Esophagus squamous epithelium (tissue), 5 donors: ENCODE measurements at regions not wholly inside any gene's neighbourhood (a gene's known extent, or its start where the extent isn't known, plus 50 kb on each side); places are given as distances from the start of the nearest gene placed in this dataset.

Experiments used
- DNase-seq: peaks from one replicate; lab custom pipeline; 2025; lab: John Stamatoyannopoulos, UW
- H3K27ac ChIP-seq, 4 donors: fragments of 200-600 bp; sonication (generic); one replicate each; pipeline ENCODE4 v1.5.1; 2016 to 2019; ENCODE audit warnings: mild to moderate bottlenecking in 1 of 4
- H3K27me3 ChIP-seq, 4 donors: fragments of 200-600 bp; sonication (generic); 1 replicate in 3 of 4; 2 replicates in 1 of 4; pipeline versions ENCODE4 v1.5.1 to v1.6.0; 2017 to 2021; ENCODE audit warnings: antibody characterized with exemption in 1 of 4
- H3K36me3 ChIP-seq, 3 donors: fragments of 200-600 bp; sonication (generic); one replicate each; pipeline ENCODE4 v1.5.1; 2016 to 2019
- H3K4me1 ChIP-seq, 3 donors: fragments of 200-600 bp; sonication (generic); one replicate each; pipeline ENCODE4 v1.5.1; 2017 to 2019
- H3K4me3 ChIP-seq, 4 donors: fragments of 200-600 bp; sonication (generic); 1 replicate in 3 of 4; 2 replicates in 1 of 4; pipeline ENCODE4 v1.5.1; 2016 to 2019; ENCODE audit warnings: mild to moderate bottlenecking in 2 of 4, moderate library complexity in 1 of 4
- H3K9me3 ChIP-seq, 3 donors: fragments of 200-600 bp; sonication (generic); one replicate each; pipeline ENCODE4 v1.5.1; 2016 to 2019
- POLR2A ChIP-seq, 4 donors: fragments of 450-650 bp; IDR thresholded peaks; one replicate each; pipeline ENCODE4 v1.6.1; 2017; ENCODE audit warnings: antibody characterized with exemption in 4 of 4, mild to moderate bottlenecking in 4 of 4, moderate library complexity in 3 of 4
- WGBS, 2 donors: methylation state at CpG; one replicate each; pipeline ENCODE4 v1.1.5; 2018; 5-methylcytosine and 5-hydroxymethylcytosine counted together
- intact Hi-C: fragments of 100-400 bp; cut with DNase I; formaldehyde crosslinking; loops from one replicate; pipeline ENCODE4 v1.15.0; 2022
- TF ChIP-seq, protein P1 (sequence below), 6 experiments: fragments of 450-650 bp in 4 of 6; fragments of 200-600 bp in 2 of 6; sonication (generic) in 2 of 6; IDR thresholded peaks; one replicate each; pipeline ENCODE4 v1.5.1; 2016 to 2019; ENCODE audit warnings: antibody characterized with exemption in 6 of 6, mild to moderate bottlenecking in 4 of 6, moderate library complexity in 4 of 6
- donor health status: DM: yes; HTN: yes; CAD: no.

DNA sequence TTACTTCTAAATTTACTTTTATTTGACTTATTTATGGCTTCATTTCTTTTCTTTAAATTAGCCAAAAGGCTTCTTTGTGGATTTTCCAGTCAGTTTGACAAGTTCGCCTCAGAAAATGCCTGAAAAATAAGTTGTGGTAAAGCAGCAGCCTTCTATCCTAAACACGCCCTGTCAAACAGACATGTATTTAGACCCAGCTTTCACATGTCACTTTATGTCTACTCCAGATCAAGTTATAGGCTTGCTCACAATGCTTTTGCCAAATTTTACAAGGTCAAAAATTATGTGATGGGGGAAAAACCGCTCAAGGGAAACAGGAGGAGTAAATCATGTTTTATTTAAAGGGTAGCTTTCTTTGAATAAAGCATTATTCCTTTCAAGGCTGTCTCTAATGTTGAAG lies 615.0 kb downstream of the HDGFL1 start:
- whole genome bisulfite sequencing, 2 donors, result 71 to 96% methylated on average over 3 of the region's 3 CpGs

DNA sequence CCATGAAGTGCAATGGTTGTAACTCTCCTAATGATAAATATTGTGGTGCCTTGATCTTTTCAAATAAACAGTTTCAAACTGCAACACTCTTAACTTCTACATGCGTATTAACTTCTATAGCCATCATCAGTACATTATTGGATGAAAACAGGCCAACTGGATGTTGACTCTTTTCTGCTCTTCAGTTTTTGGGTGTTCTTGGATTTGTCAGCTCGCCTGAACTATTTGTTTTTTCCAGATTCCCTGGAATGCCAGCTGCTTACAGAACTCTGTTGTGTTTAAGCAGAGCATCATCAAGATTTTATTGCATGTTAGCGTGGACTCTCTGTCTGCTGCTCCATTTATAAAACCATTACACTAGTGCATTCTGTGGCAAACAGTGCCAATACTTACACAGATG lies 626.1 kb downstream of the HDGFL1 start:
- Histone ChIP-seq H3K9me3 (no peaks in the 10 kb centered on the region), H3K36me3 (no peaks in the 10 kb centered on the region), H3K27ac (no peak overlapping the region), H3K27me3 (no peaks in the 10 kb centered on the region), H3K4me3 (no peak overlapping the region), H3K4me1 (no peaks in the 10 kb centered on the region)
- intact Hi-C loops, result no loop called here
- 83 to 93% methylated on average over 3 of the region's 3 CpGs for WGBS, 2 donors
- no peak for DNase-seq
- TF ChIP-seq POLR2A (IDR thresholded peaks at IDR 0.05), result no peak
- TF ChIP-seq, protein P1, sequence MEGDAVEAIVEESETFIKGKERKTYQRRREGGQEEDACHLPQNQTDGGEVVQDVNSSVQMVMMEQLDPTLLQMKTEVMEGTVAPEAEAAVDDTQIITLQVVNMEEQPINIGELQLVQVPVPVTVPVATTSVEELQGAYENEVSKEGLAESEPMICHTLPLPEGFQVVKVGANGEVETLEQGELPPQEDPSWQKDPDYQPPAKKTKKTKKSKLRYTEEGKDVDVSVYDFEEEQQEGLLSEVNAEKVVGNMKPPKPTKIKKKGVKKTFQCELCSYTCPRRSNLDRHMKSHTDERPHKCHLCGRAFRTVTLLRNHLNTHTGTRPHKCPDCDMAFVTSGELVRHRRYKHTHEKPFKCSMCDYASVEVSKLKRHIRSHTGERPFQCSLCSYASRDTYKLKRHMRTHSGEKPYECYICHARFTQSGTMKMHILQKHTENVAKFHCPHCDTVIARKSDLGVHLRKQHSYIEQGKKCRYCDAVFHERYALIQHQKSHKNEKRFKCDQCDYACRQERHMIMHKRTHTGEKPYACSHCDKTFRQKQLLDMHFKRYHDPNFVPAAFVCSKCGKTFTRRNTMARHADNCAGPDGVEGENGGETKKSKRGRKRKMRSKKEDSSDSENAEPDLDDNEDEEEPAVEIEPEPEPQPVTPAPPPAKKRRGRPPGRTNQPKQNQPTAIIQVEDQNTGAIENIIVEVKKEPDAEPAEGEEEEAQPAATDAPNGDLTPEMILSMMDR (IDR thresholded peaks at IDR 0.05), result no peak

More for the DNA sequence above, 615.0 kb downstream of the HDGFL1 start:
- Histone ChIP-seq H3K4me3 (no peak overlapping the region), H3K4me1 (no peaks in the 10 kb centered on the region), H3K27ac (no peak overlapping the region), H3K36me3 (no peaks in the 10 kb centered on the region), H3K9me3 (no peaks in the 10 kb centered on the region), H3K27me3 (no peaks in the 10 kb centered on the region)
- intact Hi-C loops, result no loop called here
- no peak for DNase-seq
- no peak for TF ChIP-seq POLR2A (IDR thresholded peaks at IDR 0.05)
- TF ChIP-seq, protein P1 (IDR thresholded peaks at IDR 0.05), result no peak

DNA sequence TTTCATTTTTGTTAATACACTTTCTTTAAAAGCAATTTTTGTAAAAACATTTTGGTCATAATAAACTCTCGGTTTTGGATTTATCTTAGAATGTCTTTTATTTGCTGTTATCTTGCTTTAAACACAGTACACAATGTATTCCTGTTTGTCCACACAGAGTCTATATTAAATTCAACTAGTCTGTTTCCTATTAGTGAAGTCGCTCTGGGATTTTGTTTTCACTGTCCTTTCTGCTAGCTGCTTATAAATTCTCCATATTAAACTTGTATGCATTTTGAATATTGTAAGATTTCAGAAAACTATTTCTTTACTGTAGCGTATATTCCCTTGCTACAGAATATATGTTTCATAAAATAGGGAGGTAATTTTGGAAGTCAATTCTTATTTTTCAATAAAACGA lies 630.2 kb downstream of the HDGFL1 start:
- H3K27ac ChIP-seq, result no peak overlapping the region
- no peaks in the 10 kb centered on the region for H3K4me1 ChIP-seq
- TF ChIP-seq, protein P1 (IDR thresholded peaks at IDR 0.05), result no peak
- TF ChIP-seq POLR2A (IDR thresholded peaks at IDR 0.05), result no peak
- no peak overlapping the region for H3K4me3 ChIP-seq
- DNase-seq, result no peak
- intact Hi-C loops, result no loop called here
- no peaks in the 10 kb centered on the region for H3K36me3 ChIP-seq
- WGBS, 2 donors, result 83 to 87% methylated on average over 4 of the region's 4 CpGs
- H3K9me3 ChIP-seq, result no peaks in the 10 kb centered on the region
- H3K27me3 ChIP-seq, result no peaks in the 10 kb centered on the region

DNA sequence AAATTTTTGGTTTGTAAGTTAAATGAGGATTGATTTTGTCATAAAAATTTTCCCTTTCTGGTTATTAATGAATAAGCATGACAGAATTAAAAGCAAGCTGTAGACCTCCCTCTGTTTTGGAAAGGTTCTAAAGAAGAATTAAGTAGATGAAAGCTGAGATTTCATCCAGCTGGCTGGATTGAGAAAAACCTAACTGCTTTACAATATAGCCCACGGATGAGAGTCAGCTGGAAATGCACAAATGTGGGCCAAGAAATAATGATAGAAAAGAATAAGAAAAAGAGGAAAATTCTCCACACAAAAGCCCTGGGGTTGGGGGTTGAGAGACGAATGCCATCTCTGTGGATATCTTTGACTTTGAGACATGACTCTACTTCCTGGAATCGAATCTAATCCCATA lies 631.6 kb downstream of the HDGFL1 start:
- H3K36me3 ChIP-seq, result no peaks in the 10 kb centered on the region
- no peaks in the 10 kb centered on the region for H3K4me1 ChIP-seq
- no peaks in the 10 kb centered on the region for H3K27me3 ChIP-seq
- no peak overlapping the region for H3K4me3 ChIP-seq
- H3K27ac ChIP-seq, result no peak overlapping the region
- TF ChIP-seq, protein P1 (IDR thresholded peaks at IDR 0.05), result no peak
- TF ChIP-seq POLR2A (IDR thresholded peaks at IDR 0.05), result no peak
- no peak for DNase-seq
- intact Hi-C loops, result no loop called here
- WGBS, 2 donors, result 62 to 63% methylated on average over 3 of the region's 3 CpGs
- no peaks in the 10 kb centered on the region for H3K9me3 ChIP-seq

DNA sequence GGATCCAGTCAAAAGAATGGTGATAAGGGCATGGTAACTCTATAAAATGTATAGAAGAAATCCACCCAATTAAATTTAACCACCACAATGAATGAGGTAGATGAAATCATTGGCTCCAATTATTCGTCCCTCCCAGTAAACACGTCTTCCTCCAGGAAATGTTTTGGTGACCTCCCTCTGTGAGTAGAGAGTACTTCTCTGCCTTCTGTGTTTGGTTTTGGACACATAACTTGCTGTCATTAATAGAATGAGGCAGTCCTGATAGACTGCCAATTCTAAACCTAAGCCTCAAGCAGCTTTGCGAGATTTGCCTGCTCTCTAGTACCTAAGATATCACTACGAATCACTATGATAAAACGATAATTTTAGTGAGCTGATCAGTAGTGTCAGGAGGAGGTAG lies 632.8 kb downstream of the HDGFL1 start:
- TF ChIP-seq, protein P1 (IDR thresholded peaks at IDR 0.05), result no peak
- no peak for TF ChIP-seq POLR2A (IDR thresholded peaks at IDR 0.05)
- Histone ChIP-seq H3K36me3 (no peaks in the 10 kb centered on the region), H3K27me3 (no peaks in the 10 kb centered on the region), H3K9me3 (no peaks in the 10 kb centered on the region), H3K4me3 (no peak overlapping the region), H3K27ac (no peak overlapping the region), H3K4me1 (no peaks in the 10 kb centered on the region)
- intact Hi-C loops, result no loop called here
- WGBS, 2 donors, result 53 to 80% methylated on average over 5 of the region's 5 CpGs
- no peak for DNase-seq
